Natural killer cell (primary cell): ENCODE measurements at regions not wholly inside any gene's neighbourhood (a gene's known extent, or its start where the extent isn't known, plus 50 kb on each side); places are given as distances from the start of the nearest gene placed in this dataset.

Source experiments
- ATAC-seq, 3 donors: fragments of 150-1000 bp in 2 of 3; fragments of 200-7000 bp in 1 of 3; cut with Tn5 transposase; 1 replicate in 1 of 3; 2 replicates in 2 of 3; pipeline ENCODE4 v1.10.0; 2021; ENCODE audit warnings: mild to moderate bottlenecking in 2 of 3, moderate library complexity in 2 of 3
- DNase-seq, 2 donors: peaks; one replicate each; pipeline versions ENCODE4 v3.0.0 to v3.0.0-alpha.2; 2013 to 2021; ENCODE audit warnings: mixed read lengths in 1 of 2
- H3K27ac ChIP-seq: one replicate; pipeline ENCODE4 v1.5.1; 2013; ENCODE audit warnings: mild to moderate bottlenecking, low read length
- H3K27me3 ChIP-seq: one replicate; pipeline ENCODE4 v1.6.1; 2013; ENCODE audit warnings: low read length; ENCODE audit not compliant: control insufficient read depth, insufficient read depth
- H3K36me3 ChIP-seq: one replicate; pipeline ENCODE4 v1.6.1; 2013; ENCODE audit warnings: low read length; ENCODE audit not compliant: control insufficient read depth, insufficient read depth
- H3K4me1 ChIP-seq: one replicate; pipeline ENCODE4 v1.6.1; 2013; ENCODE audit warnings: low read length; ENCODE audit not compliant: control insufficient read depth, insufficient read depth
- H3K4me3 ChIP-seq: one replicate; pipeline ENCODE4 v1.5.1; 2013; ENCODE audit warnings: low read length
- H3K9me3 ChIP-seq: one replicate; pipeline ENCODE4 v1.6.1; 2013; ENCODE audit warnings: low read length; ENCODE audit not compliant: control insufficient read depth, insufficient read depth
- H3K27ac Mint-ChIP-seq, 2 donors: one replicate each; pipeline ENCODE4 v1.8.0; 2022; ENCODE audit warnings: mild to moderate bottlenecking in 2 of 2, mixed read lengths in 2 of 2, moderate library complexity in 1 of 2
- H3K27me3 Mint-ChIP-seq, 2 donors: one replicate each; pipeline ENCODE4 v1.8.0; 2022; ENCODE audit warnings: low read depth in 2 of 2, mixed read lengths in 2 of 2
- H3K36me3 Mint-ChIP-seq: one replicate; pipeline ENCODE4 v1.8.0; 2022; ENCODE audit warnings: mixed read lengths
- H3K4me1 Mint-ChIP-seq, 2 donors: one replicate each; pipeline ENCODE4 v1.8.0; 2022; ENCODE audit warnings: mixed read lengths in 2 of 2
- H3K4me3 Mint-ChIP-seq: one replicate; pipeline ENCODE4 v1.8.0; 2022; ENCODE audit warnings: mild to moderate bottlenecking, moderate library complexity, mixed read lengths
- H3K9me3 Mint-ChIP-seq, 2 donors: one replicate each; pipeline ENCODE4 v1.8.0; 2022; ENCODE audit warnings: mixed read lengths in 2 of 2
- CTCF ChIP-seq: fragments of 200-600 bp; IDR thresholded peaks from one replicate; pipeline ENCODE4 v1.8.0; 2022; ENCODE audit warnings: antibody characterized with exemption
- WGBS: methylation state at CpG from one replicate; pipeline ENCODE4 v1.1.7; 2013; ENCODE audit warnings: missing lambda C conversion rate; ENCODE audit not compliant: insufficient coverage; 5-methylcytosine and 5-hydroxymethylcytosine counted together
- intact Hi-C: fragments of 100-400 bp; cut with micrococcal nuclease; formaldehyde crosslinking; loops from one replicate; pipeline ENCODE4 v1.14.2; 2022

- intact Hi-C loops, result no loop called here
- no peaks in the 10 kb centered on the region for H3K36me3 Mint-ChIP-seq
- no peaks in the 10 kb centered on the region for H3K36me3 ChIP-seq
Measured at GRCh38 chr12:44942714-44943113, 66.6 kb upstream of the NELL2 start.

GRCh38 chr12:44930972-44931600 lies 55.0 kb upstream of the NELL2 start:
- ATAC-seq (peak in 2 of 3 donors; percentile 26 to 42), DNase-seq (peak in 1 of 2 donors; percentile 78)
- H3K4me3 ChIP-seq, result no peak overlapping the region
- Mint-ChIP-seq H3K27me3 (peaks cover 5 to 8% of the 10 kb centered on the region in 2 donors), H3K4me1 (no peaks in the 10 kb centered on the region), H3K9me3 (no peaks in the 10 kb centered on the region), H3K27ac (no peak overlapping the region), H3K36me3 (no peaks in the 10 kb centered on the region), H3K4me3 (no peak overlapping the region)
- intact Hi-C loops, result loop anchor here (1.0 kb wide), 2 partner anchors 119 to 156 kb away; no protein-coding TSS in a partner anchor
- no peaks in the 10 kb centered on the region for H3K27me3 ChIP-seq
- no peaks in the 10 kb centered on the region for H3K36me3 ChIP-seq
- H3K9me3 ChIP-seq, result no peaks in the 10 kb centered on the region
- no peaks in the 10 kb centered on the region for H3K4me1 ChIP-seq
- H3K27ac ChIP-seq, result no peak overlapping the region
- 43% methylated on average over 2 of the region's 4 CpGs for WGBS
- peak; percentile 78 for TF ChIP-seq CTCF

More at GRCh38 chr12:44942714-44943113, 66.6 kb upstream of the NELL2 start:
- ATAC-seq (no peak), DNase-seq (no peak)
- no peak overlapping the region for H3K4me3 Mint-ChIP-seq
- H3K27me3 Mint-ChIP-seq, result peaks cover 10 to 11% of the 10 kb centered on the region in 2 donors
- 89% methylated on average over 2 of the region's 5 CpGs for WGBS
- H3K27ac Mint-ChIP-seq, result no peak overlapping the region
- Histone ChIP-seq H3K4me3 (no peak overlapping the region), H3K9me3 (no peaks in the 10 kb centered on the region), H3K27ac (no peak overlapping the region), H3K27me3 (no peaks in the 10 kb centered on the region), H3K4me1 (no peaks in the 10 kb centered on the region)
- no peak for TF ChIP-seq CTCF
- H3K4me1 Mint-ChIP-seq, result no peaks in the 10 kb centered on the region
- no peaks in the 10 kb centered on the region for H3K9me3 Mint-ChIP-seq

- Histone ChIP-seq H3K4me1 (no peaks in the 10 kb centered on the region), H3K27me3 (no peaks in the 10 kb centered on the region), H3K36me3 (no peaks in the 10 kb centered on the region), H3K27ac (no peak overlapping the region), H3K9me3 (no peaks in the 10 kb centered on the region), H3K4me3 (no peak overlapping the region)
- intact Hi-C loops, result no loop called here
- Mint-ChIP-seq H3K36me3 (no peaks in the 10 kb centered on the region), H3K9me3 (no peaks in the 10 kb centered on the region), H3K4me3 (no peak overlapping the region), H3K27ac (no peak overlapping the region), H3K4me1 (no peaks in the 10 kb centered on the region), H3K27me3 (peaks cover 5 to 8% of the 10 kb centered on the region in 2 donors)
- 58% methylated on average over 2 of the region's 3 CpGs for WGBS
- DNase-seq (no peak), ATAC-seq (no peak)
- TF ChIP-seq CTCF, result no peak
Measured at GRCh38 chr12:44929236-44929885, 53.2 kb upstream of the NELL2 start.
